ENCODE measurements at regions not wholly inside any gene's neighbourhood (a gene's known extent, or its start where the extent isn't known, plus 50 kb on each side); places are given as distances from the start of the nearest gene placed in this dataset.

DNA sequence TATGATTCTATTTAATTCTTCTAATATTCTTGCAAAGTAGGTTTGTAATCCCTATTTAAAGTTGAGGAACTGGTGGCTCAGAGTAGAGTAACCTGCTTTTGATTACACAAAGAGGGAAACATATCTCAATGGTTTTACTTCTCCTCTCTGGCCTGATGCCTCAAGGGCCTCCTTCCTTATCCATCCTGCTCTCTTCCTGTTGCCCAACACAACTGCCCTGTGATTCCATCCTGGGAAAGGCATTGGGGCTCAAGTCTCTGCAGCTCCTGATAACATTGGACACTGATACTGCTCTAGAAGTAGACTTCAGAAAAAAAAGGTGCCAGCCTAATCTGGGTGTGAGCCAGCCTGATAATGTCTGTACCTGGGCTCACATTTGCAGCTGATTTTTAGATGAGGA, 75.8 kb downstream of the RDH14 start:
- peaks cover 9% of the 10 kb centered on the region for H3K4me1 Mint-ChIP-seq
- H3K4me3 Mint-ChIP-seq, result no peak overlapping the region
- H3K27me3 Mint-ChIP-seq (ENCODE audit: low read depth), result peaks cover 16% of the 10 kb centered on the region
- H3K36me3 Mint-ChIP-seq (ENCODE audit: low read depth), result no peaks in the 10 kb centered on the region
- TF ChIP-seq CTCF (IDR thresholded peaks at IDR 0.05; ENCODE audit: unreplicated experiment in 3 of 3), result no peak
- H3K27ac Mint-ChIP-seq, result no peak overlapping the region
- H3K9me3 Mint-ChIP-seq, result no peaks in the 10 kb centered on the region

GRCh38 chr2:18483896-18484295, 76.6 kb downstream of the RDH14 start:
- peaks cover 16% of the 10 kb centered on the region for H3K27me3 Mint-ChIP-seq (ENCODE audit: low read depth)
- peaks cover 15% of the 10 kb centered on the region for H3K4me1 Mint-ChIP-seq
- no peak overlapping the region for H3K27ac Mint-ChIP-seq
- no peak for TF ChIP-seq CTCF (IDR thresholded peaks at IDR 0.05; ENCODE audit: unreplicated experiment in 3 of 3)
- no peak overlapping the region for H3K4me3 Mint-ChIP-seq
- H3K9me3 Mint-ChIP-seq, result no peaks in the 10 kb centered on the region
- no peaks in the 10 kb centered on the region for H3K36me3 Mint-ChIP-seq (ENCODE audit: low read depth)

GRCh38 chr2:18482666-18483065, 77.8 kb downstream of the RDH14 start:
- H3K36me3 Mint-ChIP-seq (ENCODE audit: low read depth), result no peaks in the 10 kb centered on the region
- no peak overlapping the region for H3K4me3 Mint-ChIP-seq
- H3K4me1 Mint-ChIP-seq, result peaks cover 15% of the 10 kb centered on the region
- TF ChIP-seq CTCF (IDR thresholded peaks at IDR 0.05; ENCODE audit: unreplicated experiment in 3 of 3), result no peak
- H3K27ac Mint-ChIP-seq, result no peak overlapping the region
- H3K9me3 Mint-ChIP-seq, result no peaks in the 10 kb centered on the region
- H3K27me3 Mint-ChIP-seq (ENCODE audit: low read depth), result peaks cover 16% of the 10 kb centered on the region

DNA sequence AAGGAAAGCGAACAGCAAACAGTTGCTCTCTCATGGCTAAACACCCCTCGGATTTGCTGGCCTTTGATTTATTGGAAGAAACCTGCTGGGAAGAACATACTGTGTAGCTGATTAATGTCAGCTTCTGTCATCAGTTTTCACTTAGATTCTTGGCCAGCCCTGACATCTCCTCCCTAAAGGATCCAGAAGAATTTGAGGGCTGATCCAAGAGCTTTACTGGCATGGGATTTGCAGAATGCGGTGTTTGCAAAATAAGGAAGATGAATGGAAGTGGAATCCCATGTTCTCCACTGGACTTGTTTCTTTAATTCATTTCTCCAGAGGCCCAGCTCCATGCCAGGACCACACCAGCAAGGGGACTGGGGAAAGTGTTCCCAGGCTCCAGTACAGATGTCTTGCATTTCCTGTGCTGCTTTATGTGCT, 80.5 kb downstream of the RDH14 start:
- Mint-ChIP-seq H3K36me3 (ENCODE audit: low read depth) (no peaks in the 10 kb centered on the region), H3K27ac (peak overlapping the region; percentile 56 to 68 (median 68)), H3K27me3 (ENCODE audit: low read depth) (peaks cover 16% of the 10 kb centered on the region), H3K4me3 (peak overlapping the region in 1 of 3 experiments; percentile 14), H3K4me1 (peaks cover 20% of the 10 kb centered on the region), H3K9me3 (no peaks in the 10 kb centered on the region)
- TF ChIP-seq CTCF (IDR thresholded peaks at IDR 0.05; ENCODE audit: unreplicated experiment in 3 of 3), result no peak

- Mint-ChIP-seq H3K4me1 (peaks cover 39% of the 10 kb centered on the region), H3K27ac (no peak overlapping the region), H3K36me3 (ENCODE audit: low read depth) (no peaks in the 10 kb centered on the region), H3K9me3 (no peaks in the 10 kb centered on the region), H3K27me3 (ENCODE audit: low read depth) (peaks cover 15% of the 10 kb centered on the region), H3K4me3 (no peak overlapping the region)
- TF ChIP-seq CTCF (IDR thresholded peaks at IDR 0.05; ENCODE audit: unreplicated experiment in 3 of 3), result no peak
Measured at GRCh38 chr2:18477293-18477692, 83.2 kb downstream of the RDH14 start.

GRCh38 chr2:18476484-18476883, 84.0 kb downstream of the RDH14 start:
- TF ChIP-seq CTCF (IDR thresholded peaks at IDR 0.05; ENCODE audit: unreplicated experiment in 3 of 3), result no peak
- Mint-ChIP-seq H3K36me3 (ENCODE audit: low read depth) (no peaks in the 10 kb centered on the region), H3K9me3 (peaks cover under 1% of the 10 kb centered on the region), H3K27ac (no peak overlapping the region), H3K4me1 (peaks cover 40% of the 10 kb centered on the region), H3K27me3 (ENCODE audit: low read depth) (peaks cover 11% of the 10 kb centered on the region), H3K4me3 (no peak overlapping the region)
